Keratinocyte (primary cell): ENCODE measurements at regions not wholly inside any gene's neighbourhood (a gene's known extent, or its start where the extent isn't known, plus 50 kb on each side); places are given as distances from the start of the nearest gene placed in this dataset.

Source experiments
- CTCF ChIP-seq, 3 experiments: IDR thresholded peaks in 1 of 3; conservative IDR thresholded peaks in 1 of 3; optimal IDR thresholded peaks in 1 of 3; 2 replicates in 2 of 3; 3 replicates in 1 of 3; pipeline versions ENCODE3 to v1.5.1; 2011; ENCODE audit warnings: low read length in 3 of 3, mild to moderate bottlenecking in 3 of 3, moderate library complexity in 2 of 3, control low read depth in 1 of 3, inconsistent platforms in 1 of 3; ENCODE audit not compliant: insufficient read depth in 2 of 3; ENCODE audit errors: extremely low read depth in 1 of 3
- EZH2 ChIP-seq: IDR thresholded peaks from one replicate; pipeline ENCODE4 v1.6.1; 2012; ENCODE audit warnings: inconsistent platforms, mild to moderate bottlenecking, low read length, moderate library complexity

- TF ChIP-seq CTCF (optimal IDR thresholded peaks at IDR 0.05 in 1 of 3, IDR thresholded peaks at IDR 0.05 in 1 of 3, conservative IDR thresholded peaks at IDR 0.05 in 1 of 3; ENCODE audit: extremely low read depth in 1 of 3, insufficient read depth in 2 of 3, low read length in 3 of 3) (no peak), EZH2 (no peak)
Observed at GRCh38 chr7:98470485-98471240, 69.8 kb upstream of the BAIAP2L1 start.
